Activated CD4-positive, alpha-beta T cell treated with anti-CD3 and anti-CD28 coated beads, Interleukin-2, amount 50 U/mL, for 1 hour (primary cell): ENCODE measurements at regions not wholly inside any gene's neighbourhood (a gene's known extent, or its start where the extent isn't known, plus 50 kb on each side); places are given as distances from the start of the nearest gene placed in this dataset.
"Not testable (repeated sequence)": the region's sequence is repeated elsewhere in the genome, so short reads cannot be mapped to it uniquely, and the experiment has no call there.

Experiments
- DNase-seq: peaks from one replicate; pipeline ENCODE4 v3.0.0-alpha.2; 2020

DNA sequence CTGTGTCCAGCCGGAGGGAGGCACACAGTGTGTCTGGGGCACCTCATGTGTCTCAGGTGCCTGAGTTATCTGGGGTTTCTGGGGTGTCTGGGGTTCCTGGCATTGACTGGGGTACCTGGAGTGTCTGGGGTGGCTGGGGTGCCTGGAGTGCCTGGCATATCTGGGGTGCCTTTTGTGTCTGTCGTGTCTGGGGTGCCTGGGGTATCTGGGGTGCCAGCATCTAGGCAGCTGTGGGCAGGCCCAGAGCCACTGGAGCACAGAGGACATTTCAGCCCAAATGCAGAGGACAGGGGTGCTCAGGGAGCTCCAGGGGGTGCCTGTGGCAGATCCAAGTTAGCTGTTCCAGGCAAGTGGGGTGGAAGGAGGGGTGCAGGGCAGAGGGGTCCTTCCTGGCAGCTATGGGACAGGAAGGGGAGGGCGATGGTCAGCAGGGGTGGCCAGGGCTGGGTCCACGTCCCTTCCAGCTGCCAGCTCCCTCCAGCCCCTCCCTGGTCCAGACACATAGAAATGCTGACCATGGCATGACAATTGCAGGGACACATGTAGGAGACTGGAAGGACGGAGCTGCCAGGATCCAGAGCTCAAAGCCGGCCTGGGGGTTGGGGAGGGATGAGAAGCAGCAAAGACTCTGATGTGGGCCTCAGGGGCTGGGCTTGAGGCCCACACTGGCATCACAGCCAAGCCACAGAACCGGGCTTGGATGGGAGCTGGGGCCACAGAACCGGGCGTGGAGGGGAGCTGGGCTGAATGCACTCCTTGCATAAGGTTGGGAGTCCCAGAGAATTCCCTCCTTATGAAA lies 133.0 kb downstream of the BRD1 start:
- DNase-seq = no peak

DNA sequence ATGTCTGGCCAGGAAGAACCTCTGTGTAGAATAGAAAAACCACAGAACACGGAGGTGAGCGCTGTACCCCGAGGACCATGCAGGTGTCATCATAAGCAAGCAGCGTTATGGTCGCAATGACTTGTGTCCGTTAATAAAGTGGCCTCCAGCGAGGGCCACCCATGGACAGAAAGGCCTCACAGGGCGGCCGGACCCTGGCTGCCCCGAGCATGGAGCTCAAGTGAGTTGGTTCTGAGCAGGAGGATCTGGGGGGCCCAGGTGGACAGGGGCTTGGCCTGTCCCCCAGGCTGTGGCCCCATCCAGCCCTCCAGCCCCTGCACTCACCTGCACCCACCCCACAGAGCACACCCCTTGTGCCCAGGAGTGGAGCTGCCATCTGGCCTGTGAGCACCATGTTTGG lies 133.8 kb downstream of the BRD1 start:
- DNase-seq = no peak

DNA sequence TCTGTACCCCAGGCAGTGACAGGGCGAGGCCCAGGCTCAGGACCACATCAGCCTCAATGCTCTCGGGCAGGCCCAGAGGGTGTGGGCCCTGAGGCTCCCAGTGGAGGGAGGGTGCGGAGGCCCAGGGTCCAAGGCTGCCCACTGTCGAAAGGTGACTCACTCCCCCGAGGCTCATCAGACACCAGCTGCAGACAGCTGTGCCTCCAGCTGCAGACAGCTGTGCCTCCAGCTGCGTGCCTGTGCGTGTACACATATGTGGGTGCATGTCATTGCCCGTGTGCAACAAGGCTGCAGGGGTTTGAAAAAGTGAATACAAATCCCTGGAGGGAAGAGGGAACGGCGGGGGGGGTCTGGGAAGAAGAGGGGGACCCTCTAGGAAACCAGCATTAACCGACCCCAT lies 134.3 kb downstream of the BRD1 start:
- DNase-seq = no peak

GRCh38 chr22:49692499-49693225 lies 135.0 kb downstream of the BRD1 start:
- DNase-seq = no peak

DNA sequence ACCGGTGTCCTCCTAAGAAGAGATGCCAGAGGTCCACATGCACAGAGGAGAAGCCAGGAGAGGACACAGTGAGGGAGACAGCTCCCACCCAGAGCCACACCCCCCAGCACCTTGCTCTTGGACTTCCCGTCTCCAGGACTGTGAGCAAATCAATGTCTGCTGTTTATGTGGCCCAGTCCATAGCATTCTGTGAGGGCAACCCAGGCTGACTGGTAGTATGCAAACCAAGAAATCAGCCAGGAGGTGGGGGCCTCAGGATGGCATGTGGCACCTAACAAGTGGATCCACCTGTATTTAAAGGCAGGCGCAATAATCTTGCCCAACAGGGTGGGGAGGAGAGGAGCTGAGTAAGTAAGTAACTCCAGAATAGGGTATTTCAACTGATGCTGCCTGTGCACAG lies 136.4 kb downstream of the BRD1 start:
- no peak for DNase-seq

DNA sequence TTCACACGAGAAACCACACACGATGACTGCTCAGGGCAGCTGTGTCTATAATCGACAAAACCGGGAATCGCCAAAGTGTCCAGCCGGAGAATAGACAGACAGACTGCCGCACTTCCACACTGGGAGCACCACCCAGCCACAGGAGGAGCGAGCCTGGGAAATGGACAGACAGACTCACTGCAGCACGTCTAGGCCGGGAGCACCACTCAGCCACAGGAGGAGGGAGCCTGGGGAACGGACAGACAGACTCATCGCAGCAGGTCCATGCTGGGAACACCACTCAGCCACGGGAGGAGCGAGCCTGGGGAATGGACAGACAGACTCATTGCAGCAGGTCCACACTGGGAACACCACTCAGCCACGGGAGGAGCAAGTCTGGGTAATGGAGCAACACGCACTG lies 137.2 kb downstream of the BRD1 start:
- no peak for DNase-seq

DNA sequence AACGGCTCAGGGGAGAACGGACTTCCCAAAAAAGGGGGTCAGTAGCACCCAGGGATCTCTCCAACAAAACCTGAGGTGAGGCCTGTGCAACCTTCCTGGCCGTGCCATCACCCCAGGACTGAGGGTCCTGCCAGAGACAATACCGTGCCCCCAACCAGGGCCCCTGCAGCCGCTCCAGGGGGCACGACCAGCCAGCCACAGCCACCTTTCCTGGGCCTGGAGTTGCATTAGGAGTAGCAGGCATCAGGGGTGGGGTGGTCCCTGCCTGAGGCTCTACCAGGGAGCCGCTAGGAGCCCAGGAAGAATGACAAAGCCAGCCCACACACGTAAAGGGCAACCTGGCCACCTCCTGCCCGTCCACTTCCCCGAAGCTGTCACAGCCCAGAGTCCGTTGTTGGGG lies 137.8 kb downstream of the BRD1 start:
- DNase-seq = no peak

DNA sequence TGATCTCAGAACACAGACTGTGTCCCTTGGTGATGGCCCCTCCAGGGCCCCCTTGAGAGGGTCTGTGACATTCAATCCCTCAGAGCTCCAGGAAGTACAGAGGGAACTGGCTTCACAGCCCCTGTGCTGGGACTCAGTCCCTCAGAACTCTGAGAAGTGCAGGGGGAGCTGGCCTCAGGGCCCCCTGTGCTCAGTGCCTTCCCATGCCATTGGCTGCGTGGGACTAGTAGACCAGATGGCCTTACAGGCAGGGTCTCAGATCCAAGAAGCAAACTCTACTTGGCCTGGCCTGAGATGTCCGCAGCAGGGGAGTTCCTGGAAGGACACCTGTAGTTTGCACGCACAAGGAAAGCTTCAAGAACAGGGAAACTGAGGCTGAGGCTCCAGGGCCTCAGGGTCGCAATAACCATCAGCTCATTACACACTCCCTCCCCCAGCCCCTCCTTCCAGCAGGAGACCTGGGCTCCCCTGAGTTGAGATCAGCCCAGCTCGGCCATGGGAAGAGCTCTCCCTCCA lies 138.4 kb downstream of the BRD1 start:
- no peak for DNase-seq

GRCh38 chr22:49688516-49689254 lies 139.0 kb downstream of the BRD1 start:
- DNase-seq = no peak

GRCh38 chr22:49687786-49688515 lies 139.7 kb downstream of the BRD1 start:
- no peak for DNase-seq

GRCh38 chr22:49687333-49687732 lies 140.3 kb downstream of the BRD1 start:
- no peak for DNase-seq

DNA sequence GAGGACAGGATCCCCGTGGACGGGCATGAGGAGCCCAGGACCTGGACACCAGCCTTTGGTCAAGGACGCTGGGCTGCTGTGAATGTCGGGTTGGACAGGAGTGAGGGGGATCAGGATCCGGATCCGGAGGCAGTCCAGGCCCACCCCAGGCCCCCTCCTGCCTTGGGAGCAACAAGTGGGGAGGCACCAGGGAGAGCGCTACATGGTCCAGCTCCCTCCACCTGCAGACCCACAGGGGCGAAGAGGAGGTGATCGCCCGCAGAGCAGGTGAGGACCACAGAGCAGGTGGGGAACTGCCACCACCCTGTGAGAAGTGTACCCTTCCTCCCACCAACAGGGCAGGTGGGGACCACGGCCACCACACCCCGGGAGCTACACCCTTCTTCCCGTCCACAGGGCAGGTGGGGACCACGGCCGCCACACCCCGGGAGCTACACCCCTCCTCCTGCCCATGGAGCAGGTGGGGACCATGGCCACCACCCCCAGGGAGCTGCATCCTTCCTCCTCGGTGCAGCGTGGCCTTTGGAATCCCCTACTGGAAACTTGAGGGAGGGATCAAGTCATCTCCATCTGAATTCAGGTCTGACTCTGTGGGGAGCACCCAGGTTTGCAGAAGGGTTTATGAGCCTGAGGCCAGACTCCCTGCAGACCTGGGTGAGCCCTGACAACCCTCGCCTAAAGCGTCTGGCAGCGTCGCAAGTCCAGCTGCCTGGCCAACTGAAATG lies 141.0 kb downstream of the BRD1 start:
- DNase-seq = no peak

DNA sequence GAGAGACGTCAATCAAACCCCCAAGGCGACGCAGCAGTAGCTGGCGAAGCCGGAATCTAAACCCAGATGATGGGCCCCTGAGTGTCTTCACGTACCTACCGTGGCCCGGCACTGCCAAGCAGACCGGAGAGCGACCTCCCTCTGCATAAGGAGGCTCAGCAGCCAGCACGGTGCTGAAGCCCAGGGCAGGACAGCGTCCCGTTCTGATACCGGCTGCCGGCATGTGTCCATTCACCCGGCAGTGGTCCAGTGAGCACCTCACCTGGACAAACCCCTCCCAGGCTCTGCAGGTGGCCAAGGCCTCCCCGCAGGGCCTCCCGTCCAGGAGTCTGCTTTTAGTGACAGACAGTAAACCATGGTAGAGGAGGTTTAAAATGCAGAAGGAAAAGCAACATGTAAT lies 142.0 kb downstream of the BRD1 start:
- no peak for DNase-seq

DNA sequence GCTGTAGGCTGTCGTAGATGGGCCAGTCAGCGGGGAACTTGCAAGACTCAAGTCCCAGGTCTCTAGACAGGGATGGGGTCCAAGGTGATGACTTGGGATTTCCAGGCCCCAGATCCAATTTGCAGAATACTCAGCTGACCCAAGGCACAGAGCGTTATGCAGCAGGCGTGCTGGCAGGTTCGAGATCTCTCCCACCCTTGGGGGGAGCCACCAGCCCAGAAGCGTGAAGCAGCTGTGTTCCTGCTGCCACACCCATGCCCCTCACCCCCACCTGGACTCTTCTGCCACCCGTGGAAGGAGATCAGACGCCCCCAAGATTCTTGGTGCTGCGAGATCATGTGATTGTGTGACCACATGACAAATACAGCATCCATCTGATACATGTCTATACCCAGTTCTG lies 142.6 kb downstream of the BRD1 start:
- no peak for DNase-seq

- DNase-seq = no peak
Observed at GRCh38 chr22:49683032-49683431, 144.6 kb downstream of the BRD1 start.

DNA sequence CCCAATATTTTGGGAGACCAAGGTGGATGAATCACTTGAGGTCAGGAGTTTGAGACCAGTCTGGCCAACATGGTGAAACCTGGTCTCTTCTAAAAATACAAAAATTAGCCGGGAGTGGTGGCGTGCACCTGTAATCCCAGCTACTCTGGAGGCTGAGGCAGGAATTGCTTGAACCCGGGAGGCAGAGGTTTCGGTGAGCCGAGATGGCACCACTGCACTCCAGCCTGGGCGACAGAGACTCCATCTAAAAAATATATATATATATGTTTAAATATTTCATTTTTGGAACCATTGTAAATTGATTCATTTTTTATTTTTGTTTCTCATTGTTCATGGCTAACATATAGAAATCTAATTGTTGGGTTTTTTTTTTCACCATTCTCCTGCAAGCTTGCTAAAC lies 146.9 kb downstream of the BRD1 start:
- DNase-seq = not testable (repeated sequence)

DNA sequence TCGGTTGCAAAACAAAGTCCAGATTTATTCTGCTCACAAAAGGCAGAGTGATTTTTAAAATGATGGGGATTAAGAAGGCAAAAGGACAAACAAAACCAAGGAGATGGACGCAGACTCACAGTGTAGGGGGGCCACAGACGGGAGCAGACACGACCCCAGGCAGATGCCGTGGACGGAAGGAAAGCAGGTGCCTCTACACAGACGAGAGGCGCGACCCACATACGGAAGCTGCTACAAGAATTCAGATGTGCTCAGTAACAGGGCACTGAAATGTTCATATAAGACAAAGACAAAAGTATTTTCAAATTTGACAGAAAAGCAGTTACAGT lies 148.9 kb downstream of the BRD1 start:
- no peak for DNase-seq

DNA sequence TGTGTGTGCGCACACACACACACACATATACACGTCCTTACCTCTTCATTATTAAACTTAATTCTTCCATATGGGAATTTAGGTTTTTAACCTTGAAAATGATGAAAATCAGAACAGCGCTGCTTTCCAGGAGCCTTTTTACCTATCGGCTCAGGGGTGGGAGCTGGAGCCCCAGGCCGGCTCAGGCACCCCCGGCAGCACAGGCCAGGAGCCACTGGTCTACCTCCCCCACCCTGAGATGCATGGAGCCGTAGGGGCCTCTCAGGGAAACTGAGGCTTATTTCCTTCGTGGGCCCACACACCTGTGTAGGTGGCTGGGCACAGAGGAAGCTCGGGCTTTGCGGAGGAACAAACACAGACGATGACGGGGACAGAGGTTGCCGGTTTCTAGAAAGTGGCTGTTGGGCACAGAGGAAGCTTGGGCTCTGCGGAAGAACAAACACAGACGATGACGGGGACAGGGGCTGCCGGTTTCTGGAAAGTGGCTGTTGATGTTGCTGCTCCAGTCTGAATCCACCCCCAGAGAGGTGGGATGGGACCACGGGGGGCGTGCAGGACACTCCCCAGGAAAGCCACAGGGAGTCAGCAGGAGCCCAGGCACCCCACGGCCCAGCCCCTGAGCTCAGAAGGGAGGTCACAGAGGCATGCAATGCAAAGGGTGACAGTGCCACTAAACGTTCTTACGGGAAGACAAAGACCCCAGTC lies 149.4 kb downstream of the BRD1 start:
- no peak for DNase-seq

GRCh38 chr22:49677495-49677889 lies 150.2 kb downstream of the BRD1 start:
- DNase-seq = no peak

- DNase-seq = no peak
Observed at GRCh38 chr22:49676783-49677494, 150.7 kb downstream of the BRD1 start.

DNA sequence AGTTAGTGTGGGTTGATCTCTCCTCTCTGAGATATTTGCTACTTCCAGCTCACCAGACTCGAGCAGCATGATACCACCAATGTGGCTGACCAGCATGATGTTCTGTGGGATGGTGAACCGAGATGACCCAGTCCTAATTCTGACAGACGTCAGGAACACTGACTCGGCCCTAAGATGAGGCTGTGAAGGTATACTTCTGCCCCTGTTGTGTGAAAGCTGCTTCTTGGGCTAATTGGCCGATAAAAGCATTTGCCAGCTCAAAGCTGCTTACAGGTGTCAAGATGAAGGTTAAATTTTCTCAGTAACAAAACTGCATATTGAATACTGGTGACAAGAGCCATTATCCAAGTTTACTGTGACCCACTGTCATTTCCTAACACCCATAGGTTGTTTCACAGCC lies 151.4 kb downstream of the BRD1 start:
- DNase-seq = no peak
